ENCODE measurements at regions not wholly inside any gene's neighbourhood (a gene's known extent, or its start where the extent isn't known, plus 50 kb on each side); places are given as distances from the start of the nearest gene placed in this dataset.
A peak's percentile ranks its signal among the peaks of the same experiment; 100 is the strongest.

- DNase-seq = no peak
Measured at GRCh38 chr6:113627480-113627879, 229.7 kb upstream of the MARCKS start.

GRCh38 chr6:113629256-113629655, 227.9 kb upstream of the MARCKS start:
- DNase-seq = no peak

- DNase-seq = peak; percentile 85
Measured at GRCh38 chr6:113629975-113630737, 227.0 kb upstream of the MARCKS start.

- peak; percentile 69 for DNase-seq
Measured at GRCh38 chr6:113630738-113631535, 226.2 kb upstream of the MARCKS start.

GRCh38 chr6:113631666-113632065, 225.5 kb upstream of the MARCKS start:
- DNase-seq = no peak

- DNase-seq = peak; percentile 96
Measured at GRCh38 chr6:113632220-113632864, 224.8 kb upstream of the MARCKS start.

- no peak for DNase-seq
Measured at GRCh38 chr6:113633638-113634037, 223.5 kb upstream of the MARCKS start.

- peak; percentile 92 for DNase-seq
Measured at GRCh38 chr6:113634352-113635163, 222.6 kb upstream of the MARCKS start.

- no peak for DNase-seq
Measured at GRCh38 chr6:113635222-113635986, 221.7 kb upstream of the MARCKS start.

GRCh38 chr6:113636357-113636824, 220.8 kb upstream of the MARCKS start:
- DNase-seq = peak; percentile 57

- DNase-seq = no peak
Measured at GRCh38 chr6:113640051-113640450, 217.1 kb upstream of the MARCKS start.

GRCh38 chr6:113642001-113642713, 215.0 kb upstream of the MARCKS start:
- DNase-seq = no peak

GRCh38 chr6:113642714-113643406, 214.3 kb upstream of the MARCKS start:
- no peak for DNase-seq

GRCh38 chr6:113643407-113643770, 213.8 kb upstream of the MARCKS start:
- no peak for DNase-seq

GRCh38 chr6:113644861-113645575, 212.1 kb upstream of the MARCKS start:
- peak; percentile 98 for DNase-seq

GRCh38 chr6:113645576-113645970, 211.6 kb upstream of the MARCKS start:
- peak; percentile 92 for DNase-seq

GRCh38 chr6:113645986-113646385, 211.2 kb upstream of the MARCKS start:
- DNase-seq = no peak

GRCh38 chr6:113646701-113647100, 210.4 kb upstream of the MARCKS start:
- DNase-seq = no peak

- DNase-seq = no peak
Measured at GRCh38 chr6:113647143-113647889, 209.8 kb upstream of the MARCKS start.

Data from fibroblast of skin of scalp (primary cell).